GM19395 (cell line): ENCODE measurements at regions not wholly inside any gene's neighbourhood (a gene's known extent, or its start where the extent isn't known, plus 50 kb on each side); places are given as distances from the start of the nearest gene placed in this dataset.

ENCODE experiments used
- ATAC-seq: cut with Tn5 transposase; IDR thresholded peaks from one replicate; pipeline ENCODE4 v1.9.1; 2021; ENCODE audit warnings: mild to moderate bottlenecking, moderate library complexity; ENCODE audit not compliant: unreplicated experiment

- no peak for ATAC-seq
Measured at GRCh38 chr2:120863146-120863545, 127.5 kb downstream of the GLI2 start.

- ATAC-seq: no peak
Measured at GRCh38 chr2:120863661-120864320, 128.1 kb downstream of the GLI2 start.

- no peak for ATAC-seq
Measured at GRCh38 chr2:120864981-120865380, 129.3 kb downstream of the GLI2 start.

- ATAC-seq: no peak
Measured at GRCh38 chr2:120865656-120866055, 130.0 kb downstream of the GLI2 start.

- no peak for ATAC-seq
Measured at GRCh38 chr2:120866071-120866470, 130.4 kb downstream of the GLI2 start.

- ATAC-seq: no peak
Measured at GRCh38 chr2:120866483-120867140, 130.9 kb downstream of the GLI2 start.

GRCh38 chr2:120867290-120868241 is 131.9 kb downstream of the GLI2 start:
- ATAC-seq: no peak

GRCh38 chr2:120868366-120868765 is 132.7 kb downstream of the GLI2 start:
- no peak for ATAC-seq

GRCh38 chr2:120869036-120869729 is 133.5 kb downstream of the GLI2 start:
- no peak for ATAC-seq

- no peak for ATAC-seq
Measured at GRCh38 chr2:120869730-120870466, 134.2 kb downstream of the GLI2 start.

GRCh38 chr2:120870467-120870788 is 134.8 kb downstream of the GLI2 start:
- ATAC-seq: no peak

GRCh38 chr2:120871016-120871635 is 135.5 kb downstream of the GLI2 start:
- no peak for ATAC-seq

- ATAC-seq: no peak
Measured at GRCh38 chr2:120871881-120872620, 136.4 kb downstream of the GLI2 start.

GRCh38 chr2:120873958-120874887 is 138.6 kb downstream of the GLI2 start:
- ATAC-seq: no peak

- ATAC-seq: no peak
Measured at GRCh38 chr2:120874888-120875275, 139.2 kb downstream of the GLI2 start.

GRCh38 chr2:120875431-120875830 is 139.8 kb downstream of the GLI2 start:
- no peak for ATAC-seq

GRCh38 chr2:120876526-120877280 is 141.0 kb downstream of the GLI2 start:
- ATAC-seq: no peak

GRCh38 chr2:120877409-120877808 is 141.7 kb downstream of the GLI2 start:
- ATAC-seq: no peak
